Activated CD4-positive, alpha-beta T cell treated with anti-CD3 and anti-CD28 coated beads for 36 hours (primary cell): ENCODE measurements at regions not wholly inside any gene's neighbourhood (a gene's known extent, or its start where the extent isn't known, plus 50 kb on each side); places are given as distances from the start of the nearest gene placed in this dataset.

ENCODE experiments used
- ATAC-seq: fragments of 200-7000 bp; cut with Tn5 transposase; one replicate; pipeline ENCODE4 v1.10.0; 2021; ENCODE audit warnings: mild to moderate bottlenecking, moderate library complexity
- CTCF ChIA-PET: fragments of 350-600 bp; sonication (Branson Sonifier 250); formaldehyde crosslinking; loops from one replicate; lab custom pipeline; 2021; ENCODE audit warnings: antibody characterized with exemption; lab: Charles Lee
- POLR2A ChIA-PET: fragments of 350-600 bp; sonication (Branson Sonifier 250); formaldehyde crosslinking; loops from one replicate; lab custom pipeline; 2021; ENCODE audit warnings: antibody characterized with exemption, inconsistent platforms; lab: Charles Lee
- DNase-seq: peaks from one replicate; pipeline ENCODE4 v3.0.0-alpha.2; 2020
- H3K27ac Mint-ChIP-seq: one replicate; pipeline ENCODE4 v1.8.0; 2021; ENCODE audit warnings: mixed read lengths
- H3K27me3 Mint-ChIP-seq: one replicate; pipeline ENCODE4 v1.8.0; 2021; ENCODE audit warnings: mixed read lengths
- H3K36me3 Mint-ChIP-seq: one replicate; pipeline ENCODE4 v1.8.0; 2021; ENCODE audit warnings: low read depth, mixed read lengths
- H3K4me1 Mint-ChIP-seq: one replicate; pipeline ENCODE4 v1.8.0; 2021; ENCODE audit warnings: mixed read lengths
- H3K4me3 Mint-ChIP-seq: one replicate; pipeline ENCODE4 v1.8.0; 2021; ENCODE audit warnings: mild to moderate bottlenecking, moderate library complexity, mixed read lengths
- H3K9me3 Mint-ChIP-seq: one replicate; pipeline ENCODE4 v1.8.0; 2021; ENCODE audit warnings: low read depth, mixed read lengths
- intact Hi-C, 2 experiments: fragments of 100-400 bp; cut with DNase I in 1 of 2; cut with micrococcal nuclease in 1 of 2; formaldehyde crosslinking; loops; one replicate each; pipeline versions ENCODE4 v1.14.2 to v1.15.1; 2022 to 2024; cut with DNase I, micrococcal nuclease

- peaks cover 1% of the 10 kb centered on the region for H3K36me3 Mint-ChIP-seq
- intact Hi-C loops: no loop called here
- CTCF ChIA-PET: interaction anchor here (0.8 kb wide), 1 partner anchor 32 kb away, joined by 3 read pairs; no protein-coding TSS in a partner anchor
- H3K9me3 Mint-ChIP-seq: no peaks in the 10 kb centered on the region
- POLR2A ChIA-PET: no interaction called here
- H3K27me3 Mint-ChIP-seq: no peaks in the 10 kb centered on the region
- no peak for DNase-seq
- no peak overlapping the region for H3K27ac Mint-ChIP-seq
- no peak for ATAC-seq
- H3K4me1 Mint-ChIP-seq: peaks cover 57% of the 10 kb centered on the region
- H3K4me3 Mint-ChIP-seq: no peak overlapping the region
These were observed 66.7 kb upstream of the STT3B start for GRCh38 chr3:31465999-31466398.

GRCh38 chr3:31466866-31467265, 65.9 kb upstream of the STT3B start:
- H3K4me3 Mint-ChIP-seq: no peak overlapping the region
- peaks cover 49% of the 10 kb centered on the region for H3K4me1 Mint-ChIP-seq
- ATAC-seq: no peak
- no peaks in the 10 kb centered on the region for H3K27me3 Mint-ChIP-seq
- H3K27ac Mint-ChIP-seq: no peak overlapping the region
- H3K36me3 Mint-ChIP-seq: peaks cover 2% of the 10 kb centered on the region
- H3K9me3 Mint-ChIP-seq: peaks cover under 1% of the 10 kb centered on the region
- intact Hi-C loops: no loop called here
- ChIA-PET CTCF (no interaction called here), POLR2A (no interaction called here)
- DNase-seq: no peak

GRCh38 chr3:31468433-31468832, 64.3 kb upstream of the STT3B start:
- Mint-ChIP-seq H3K27ac (no peak overlapping the region), H3K27me3 (no peaks in the 10 kb centered on the region), H3K9me3 (peaks cover 15% of the 10 kb centered on the region), H3K4me3 (no peak overlapping the region), H3K36me3 (peaks cover 15% of the 10 kb centered on the region), H3K4me1 (peaks cover 49% of the 10 kb centered on the region)
- intact Hi-C loops: no loop called here
- no peak for DNase-seq
- ChIA-PET POLR2A (no interaction called here), CTCF (interaction anchor here (0.8 to 1.0 kb wide), 2 partner anchors 11 to 19 kb away, joined by 3 read pairs; no protein-coding TSS in a partner anchor)
- ATAC-seq: no peak

- CTCF ChIA-PET: no interaction called here
These were observed 63.3 kb upstream of the STT3B start for GRCh38 chr3:31469385-31469784.

GRCh38 chr3:31472479-31473390, 60.0 kb upstream of the STT3B start:
- DNase-seq (peak; percentile 65), ATAC-seq (peak; percentile 95)
- ChIA-PET CTCF (no interaction called here), POLR2A (interaction anchor here (0.6 kb wide), 2 partner anchors 11 to 284 kb away, joined by 3 read pairs; no protein-coding TSS in a partner anchor)
- intact Hi-C loops: loop anchor here (2.0 to 5.0 kb wide), 3 partner anchors 60 to 220 kb away; partner anchors contain the start of gene STT3B (in 1 of the 2)
- Mint-ChIP-seq H3K27ac (peak overlapping the region; percentile 41), H3K27me3 (no peaks in the 10 kb centered on the region), H3K4me1 (peaks cover 19% of the 10 kb centered on the region), H3K9me3 (peaks cover 21% of the 10 kb centered on the region), H3K36me3 (peaks cover 23% of the 10 kb centered on the region), H3K4me3 (no peak overlapping the region)

More at GRCh38 chr3:31469385-31469784, 63.3 kb upstream of the STT3B start:
- peaks cover 21% of the 10 kb centered on the region for H3K9me3 Mint-ChIP-seq
- DNase-seq: no peak
- no peaks in the 10 kb centered on the region for H3K27me3 Mint-ChIP-seq
- no peak overlapping the region for H3K27ac Mint-ChIP-seq
- peaks cover 43% of the 10 kb centered on the region for H3K4me1 Mint-ChIP-seq
- ATAC-seq: no peak
- intact Hi-C loops: no loop called here
- H3K4me3 Mint-ChIP-seq: no peak overlapping the region
- POLR2A ChIA-PET: no interaction called here
- peaks cover 20% of the 10 kb centered on the region for H3K36me3 Mint-ChIP-seq

GRCh38 chr3:31476209-31476608, 56.5 kb upstream of the STT3B start:
- POLR2A ChIA-PET: no interaction called here
- intact Hi-C loops: no loop called here
- H3K27ac Mint-ChIP-seq: no peak overlapping the region
- peaks cover 19% of the 10 kb centered on the region for H3K4me1 Mint-ChIP-seq
- peaks cover 24% of the 10 kb centered on the region for H3K36me3 Mint-ChIP-seq
- CTCF ChIA-PET: no interaction called here
- H3K27me3 Mint-ChIP-seq: no peaks in the 10 kb centered on the region
- no peak for ATAC-seq
- peaks cover 29% of the 10 kb centered on the region for H3K9me3 Mint-ChIP-seq
- no peak overlapping the region for H3K4me3 Mint-ChIP-seq
- no peak for DNase-seq

- intact Hi-C loops: no loop called here
- H3K4me3 Mint-ChIP-seq: no peak overlapping the region
- ChIA-PET POLR2A (no interaction called here), CTCF (interaction anchor here (0.6 kb wide), 1 partner anchor 474 kb away, joined by 3 read pairs; no protein-coding TSS in a partner anchor)
- no peaks in the 10 kb centered on the region for H3K4me1 Mint-ChIP-seq
- H3K27ac Mint-ChIP-seq: no peak overlapping the region
- H3K9me3 Mint-ChIP-seq: peaks cover 8% of the 10 kb centered on the region
- DNase-seq (no peak), ATAC-seq (no peak)
- H3K36me3 Mint-ChIP-seq: peaks cover 5% of the 10 kb centered on the region
- no peaks in the 10 kb centered on the region for H3K27me3 Mint-ChIP-seq
These were observed 53.3 kb upstream of the STT3B start for GRCh38 chr3:31479431-31479830.

- POLR2A ChIA-PET: no interaction called here
- CTCF ChIA-PET: no interaction called here
- H3K27me3 Mint-ChIP-seq: no peaks in the 10 kb centered on the region
- DNase-seq: no peak
- ATAC-seq: no peak
- no peaks in the 10 kb centered on the region for H3K4me1 Mint-ChIP-seq
- H3K4me3 Mint-ChIP-seq: no peak overlapping the region
- intact Hi-C loops: no loop called here
- H3K36me3 Mint-ChIP-seq: peaks cover 5% of the 10 kb centered on the region
- no peak overlapping the region for H3K27ac Mint-ChIP-seq
- H3K9me3 Mint-ChIP-seq: peaks cover 8% of the 10 kb centered on the region
These were observed 51.0 kb upstream of the STT3B start for GRCh38 chr3:31481697-31482096.

GRCh38 chr3:31482493-31483200, 50.1 kb upstream of the STT3B start:
- Mint-ChIP-seq H3K4me1 (no peaks in the 10 kb centered on the region), H3K9me3 (peaks cover 8% of the 10 kb centered on the region), H3K27me3 (no peaks in the 10 kb centered on the region), H3K27ac (no peak overlapping the region), H3K36me3 (peaks cover 3% of the 10 kb centered on the region), H3K4me3 (no peak overlapping the region)
- POLR2A ChIA-PET: interaction anchor here (0.7 kb wide), 1 partner anchor 49 kb away, joined by 3 read pairs; no protein-coding TSS in a partner anchor
- no peak for DNase-seq
- no peak for ATAC-seq
- intact Hi-C loops: no loop called here
- CTCF ChIA-PET: interaction anchor here (0.6 kb wide), 1 partner anchor 21 kb away, joined by 3 read pairs; no protein-coding TSS in a partner anchor
